ENCODE measurements at regions not wholly inside any gene's neighbourhood (a gene's known extent, or its start where the extent isn't known, plus 50 kb on each side); places are given as distances from the start of the nearest gene placed in this dataset.

DNA sequence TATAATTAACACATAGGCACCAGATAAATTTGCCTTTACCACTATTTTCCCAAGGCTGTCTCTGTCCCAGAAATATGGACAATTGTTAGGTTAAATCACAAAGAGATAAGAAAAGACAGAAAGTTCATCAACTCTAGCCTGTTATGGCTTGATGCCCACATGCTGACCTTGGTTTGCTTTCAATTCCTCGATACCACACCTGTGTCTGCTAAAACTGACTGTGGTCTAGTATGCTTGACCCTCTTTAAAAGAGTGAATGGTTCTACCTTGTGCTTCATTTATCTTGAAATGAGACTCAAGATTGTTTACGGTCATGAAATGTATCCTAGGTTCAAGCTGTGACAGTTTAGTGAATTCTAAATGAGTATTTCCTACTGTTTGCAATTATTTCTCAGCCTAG lies 909.0 kb upstream of the LRRTM1 start:
- no peak for DNase-seq

GRCh38 chr2:81206216-81206615 lies 901.7 kb upstream of the LRRTM1 start:
- DNase-seq: no peak

DNA sequence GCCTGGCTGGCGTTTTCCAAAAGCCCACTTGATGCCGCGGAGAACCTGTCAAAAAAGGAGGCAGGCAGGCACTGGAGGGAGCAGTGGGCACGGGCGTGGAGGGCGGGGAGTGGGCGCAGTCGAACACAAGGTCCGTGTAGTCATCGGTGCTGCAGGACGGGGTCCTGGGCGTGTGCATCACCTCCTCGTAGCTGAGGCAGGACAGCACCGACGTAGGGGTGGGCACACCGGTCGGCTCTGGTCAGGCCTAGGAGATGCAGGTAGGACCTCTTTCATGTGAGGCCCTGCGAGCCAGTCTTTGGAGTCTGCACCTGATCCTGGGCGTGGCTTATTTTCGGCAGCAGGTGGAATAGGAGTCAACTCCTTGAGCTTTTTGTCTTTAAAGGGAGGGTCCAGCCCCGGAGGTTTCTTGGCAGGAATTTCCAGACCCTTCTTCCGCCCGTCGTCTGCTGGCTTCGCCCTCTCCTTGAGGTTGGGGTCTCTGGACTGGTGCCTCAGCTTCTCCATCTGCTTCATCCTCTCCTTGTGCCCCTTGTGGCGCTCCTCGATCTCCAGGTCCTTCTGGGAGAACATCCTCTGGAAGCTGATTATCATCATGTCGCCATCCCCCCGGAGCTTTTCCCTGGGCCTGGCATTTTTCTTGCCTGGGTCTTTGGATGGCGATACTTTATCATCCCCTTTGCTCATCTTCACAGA lies 892.5 kb upstream of the LRRTM1 start:
- DNase-seq: no peak

GRCh38 chr2:81196383-81196851 lies 891.9 kb upstream of the LRRTM1 start:
- no peak for DNase-seq

DNA sequence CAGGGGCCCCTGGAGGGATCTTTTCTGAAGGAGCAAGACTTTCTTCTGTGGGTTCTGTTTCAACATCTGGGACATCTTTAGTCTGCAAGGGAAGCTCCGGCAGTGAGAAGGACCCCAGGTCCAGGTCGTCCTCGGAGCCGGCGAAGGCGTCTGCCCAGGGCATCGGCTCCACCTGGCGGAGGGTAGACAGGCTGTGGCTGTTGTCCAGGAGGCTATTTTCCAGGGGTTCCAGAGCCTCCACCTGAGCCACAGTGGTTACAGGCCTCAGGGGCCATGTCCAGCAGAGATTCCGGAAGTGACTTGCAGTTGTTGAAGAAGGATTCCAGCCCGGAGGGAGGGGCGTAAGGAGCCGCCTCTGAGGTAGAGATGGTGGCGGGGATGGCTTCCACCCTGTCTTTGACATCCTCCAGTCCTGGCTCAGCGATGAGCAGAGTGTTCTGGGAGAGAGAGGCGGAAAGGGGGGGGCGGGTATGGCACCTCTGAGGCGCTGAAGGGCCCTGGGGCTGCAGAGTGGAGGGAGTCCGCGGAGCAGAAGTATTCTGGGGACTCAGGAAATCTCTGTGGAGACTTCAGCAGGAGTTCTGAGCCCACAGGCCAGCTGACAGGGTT lies 891.3 kb upstream of the LRRTM1 start:
- no peak for DNase-seq

DNA sequence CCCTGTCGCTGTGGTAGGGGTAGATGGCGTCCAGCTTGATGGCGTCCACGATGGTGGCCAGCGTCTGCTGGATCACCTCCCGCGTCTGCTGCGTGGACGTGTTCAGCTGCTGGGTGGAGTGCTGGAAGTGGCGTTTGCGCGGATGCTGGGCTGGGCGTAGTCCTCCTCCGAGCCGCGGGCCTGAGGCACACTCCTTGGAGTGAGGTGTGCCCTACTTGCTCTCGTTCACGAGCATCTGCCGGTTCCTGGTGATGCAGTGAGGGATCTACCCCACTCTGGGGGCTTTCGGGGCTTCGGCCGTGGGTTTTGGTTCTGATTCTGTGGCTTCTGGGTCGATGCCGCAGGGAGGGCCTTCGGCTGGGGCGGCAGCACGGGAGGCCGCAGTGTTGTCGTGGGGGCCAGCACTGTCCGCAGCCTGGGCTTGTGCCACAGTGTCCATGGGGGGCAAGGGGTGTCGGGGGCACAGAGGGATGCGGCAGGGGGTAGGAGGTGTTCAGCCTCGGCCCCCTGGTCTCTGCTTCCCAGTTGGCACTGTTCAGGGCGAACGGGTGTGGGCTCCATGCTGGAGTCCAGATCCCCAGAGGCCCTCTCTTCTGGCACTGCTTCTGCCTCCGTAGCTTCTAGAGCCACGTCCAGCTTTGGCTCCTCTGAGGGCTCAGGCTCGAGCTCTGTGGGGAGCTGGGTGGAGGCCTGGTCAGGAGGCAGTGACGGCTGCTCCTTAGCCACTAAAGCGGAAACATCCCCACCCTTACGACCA lies 890.6 kb upstream of the LRRTM1 start:
- no peak for DNase-seq

- DNase-seq: no peak
Observed at GRCh38 chr2:81194581-81194980, 890.0 kb upstream of the LRRTM1 start.

DNA sequence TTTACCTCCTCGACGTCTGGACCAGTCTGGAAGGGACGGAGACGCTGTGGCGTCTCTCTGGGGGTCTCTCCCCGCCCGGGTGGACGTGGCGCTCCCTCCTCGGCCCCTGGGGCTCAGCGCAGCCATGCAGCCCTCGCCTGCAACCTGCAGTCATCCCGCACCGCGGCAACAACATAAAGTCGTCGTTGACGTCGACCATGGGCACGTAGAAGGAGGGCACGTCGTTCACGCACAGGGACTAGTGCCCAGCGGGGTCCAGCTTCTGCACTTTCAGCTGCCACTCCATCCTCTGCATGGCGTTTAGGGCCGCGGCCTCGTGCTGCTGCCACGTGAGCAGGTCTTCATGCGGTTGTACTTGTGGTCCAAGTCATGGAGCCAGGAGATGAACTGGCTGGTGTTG lies 889.6 kb upstream of the LRRTM1 start:
- no peak for DNase-seq

DNA sequence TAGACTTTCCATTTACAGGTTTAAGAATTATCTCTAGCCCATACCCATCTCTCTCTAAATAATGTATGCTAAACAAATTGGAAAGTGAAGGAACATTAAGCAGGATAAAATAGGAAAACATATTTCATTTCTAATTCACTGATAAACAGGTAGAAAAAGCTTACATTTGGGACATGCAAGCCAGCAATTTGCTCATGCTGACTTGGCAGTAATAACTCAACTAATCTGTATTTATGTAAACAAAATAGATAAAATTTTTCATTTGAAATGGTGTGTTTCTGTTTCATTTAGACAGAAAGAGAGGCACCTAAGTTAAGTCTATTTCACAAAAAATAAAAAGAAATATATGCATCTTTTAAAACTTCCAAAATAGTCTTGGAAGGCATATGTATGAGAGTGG lies 877.3 kb upstream of the LRRTM1 start:
- DNase-seq: no peak

- no peak for DNase-seq
Observed at GRCh38 chr2:81171447-81171846, 866.9 kb upstream of the LRRTM1 start.

DNA sequence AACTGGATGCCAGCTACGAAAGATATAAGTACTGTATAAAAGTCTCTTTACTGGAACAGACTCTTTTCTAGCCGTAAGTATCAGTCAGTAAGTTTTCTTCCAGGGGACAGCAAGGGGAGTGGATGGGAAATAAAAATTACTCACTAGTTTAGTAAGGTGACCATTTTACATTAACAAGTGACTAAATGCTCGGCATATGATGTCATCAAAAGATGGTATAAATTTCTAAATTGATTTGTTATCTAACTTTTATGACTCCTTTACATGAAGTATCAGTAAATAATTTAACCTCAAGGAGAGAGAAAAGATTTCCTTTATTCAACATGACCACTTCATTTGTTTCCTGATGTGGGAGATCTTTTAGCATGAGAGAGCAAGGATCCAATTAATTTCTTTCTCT lies 859.0 kb upstream of the LRRTM1 start:
- DNase-seq: no peak

DNA sequence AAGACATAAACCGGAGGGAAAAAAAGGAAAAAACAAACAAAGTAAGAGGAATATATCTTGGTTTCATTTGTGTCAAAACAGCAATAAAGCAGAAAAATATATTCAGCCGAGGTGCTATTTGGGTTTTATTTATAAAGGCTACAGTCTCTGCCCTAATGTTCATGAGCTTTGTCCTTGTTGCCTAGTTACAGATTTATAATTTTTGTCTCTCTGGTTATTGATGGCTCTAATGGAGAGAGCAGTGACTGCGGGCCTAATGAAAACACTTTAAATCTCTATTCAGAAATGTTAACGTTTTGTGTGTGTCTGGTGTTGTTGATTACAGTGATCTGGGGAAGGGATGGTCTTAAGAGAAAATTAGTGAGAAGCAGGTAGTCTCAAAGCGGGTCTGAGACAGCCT lies 854.0 kb upstream of the LRRTM1 start:
- no peak for DNase-seq

- no peak for DNase-seq
Observed at GRCh38 chr2:81148323-81148722, 843.8 kb upstream of the LRRTM1 start.

GRCh38 chr2:81136296-81136695 lies 831.7 kb upstream of the LRRTM1 start:
- no peak for DNase-seq

- DNase-seq: no peak
Observed at GRCh38 chr2:81097361-81097760, 792.8 kb upstream of the LRRTM1 start.

DNA sequence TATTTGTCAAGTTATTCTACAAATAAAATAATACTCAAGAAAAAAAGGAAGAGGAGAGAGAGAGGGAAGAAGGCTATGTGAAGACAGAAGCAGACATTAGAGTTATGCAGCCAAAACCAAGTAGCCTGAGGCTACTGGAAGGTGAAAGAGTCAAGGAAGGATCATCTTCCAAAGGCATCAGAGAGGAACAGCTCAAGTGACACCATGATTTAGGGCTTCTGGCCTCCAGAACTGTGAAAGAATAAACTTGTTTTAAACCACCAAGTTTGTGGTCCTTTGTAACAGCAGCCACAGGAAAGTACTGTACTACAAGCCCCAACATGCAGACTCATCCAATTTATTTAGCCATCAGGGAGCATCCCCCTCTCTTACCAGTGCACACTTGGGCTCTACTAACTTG lies 788.5 kb upstream of the LRRTM1 start:
- no peak for DNase-seq

- no peak for DNase-seq
Observed at GRCh38 chr2:81087646-81088045, 783.1 kb upstream of the LRRTM1 start.

DNA sequence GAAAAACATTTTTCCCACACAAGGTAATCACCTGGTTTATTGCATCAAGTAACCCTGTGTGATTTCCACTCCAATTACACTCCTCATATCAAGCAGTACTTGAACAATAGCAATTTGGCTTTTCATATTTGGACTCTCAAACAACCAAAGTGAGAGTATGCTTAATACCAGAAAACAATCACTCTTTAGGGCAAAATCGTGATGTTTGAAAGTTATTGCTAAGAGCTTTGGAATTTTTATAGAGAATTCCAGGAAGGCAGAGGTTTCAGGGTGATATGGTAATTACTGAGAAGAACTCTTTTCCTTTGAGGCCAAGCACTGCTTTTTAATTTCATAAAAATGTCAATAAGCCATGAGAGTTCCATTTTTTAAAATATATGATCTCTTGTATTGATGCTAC lies 779.5 kb upstream of the LRRTM1 start:
- DNase-seq: no peak

DNA sequence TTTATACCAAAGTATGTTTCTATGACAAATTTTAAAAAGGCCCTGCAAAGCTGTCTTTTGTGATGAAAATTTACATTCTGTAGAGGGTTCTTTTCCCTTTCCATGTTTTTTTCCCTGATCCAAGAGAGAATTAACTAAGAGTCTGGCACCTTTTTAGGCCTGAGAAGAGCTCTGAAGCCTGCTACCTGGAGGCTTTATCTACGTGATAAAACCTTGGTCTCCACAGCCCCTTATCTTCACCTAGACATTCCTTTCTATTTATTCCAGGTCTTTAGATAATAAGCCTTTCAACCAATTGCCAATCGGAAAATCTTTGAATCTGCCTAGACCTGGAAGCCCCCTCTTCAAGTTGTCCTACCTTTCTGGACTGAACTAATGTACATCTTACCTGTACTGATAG lies 774.1 kb upstream of the LRRTM1 start:
- no peak for DNase-seq

GRCh38 chr2:81078102-81078501 lies 773.5 kb upstream of the LRRTM1 start:
- no peak for DNase-seq

DNA sequence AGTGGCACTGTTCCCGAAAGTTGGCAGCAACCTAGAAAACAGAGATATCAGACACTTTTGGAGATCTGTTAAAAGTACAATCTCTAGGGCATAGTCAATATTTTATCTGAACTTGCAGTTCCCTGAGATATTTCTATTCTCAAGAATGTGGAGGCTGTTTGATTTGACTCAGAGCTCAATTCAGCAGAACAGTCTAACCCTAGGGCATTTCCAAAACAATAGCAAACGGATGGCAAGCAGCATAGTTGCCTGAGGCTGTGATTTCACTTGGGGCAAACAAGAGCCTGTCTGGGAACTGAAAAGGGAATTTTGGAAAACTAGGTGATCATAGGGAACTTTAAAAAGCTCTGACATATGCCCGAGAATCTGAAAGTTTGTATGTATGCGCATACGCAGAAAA lies 772.8 kb upstream of the LRRTM1 start:
- no peak for DNase-seq

DNA sequence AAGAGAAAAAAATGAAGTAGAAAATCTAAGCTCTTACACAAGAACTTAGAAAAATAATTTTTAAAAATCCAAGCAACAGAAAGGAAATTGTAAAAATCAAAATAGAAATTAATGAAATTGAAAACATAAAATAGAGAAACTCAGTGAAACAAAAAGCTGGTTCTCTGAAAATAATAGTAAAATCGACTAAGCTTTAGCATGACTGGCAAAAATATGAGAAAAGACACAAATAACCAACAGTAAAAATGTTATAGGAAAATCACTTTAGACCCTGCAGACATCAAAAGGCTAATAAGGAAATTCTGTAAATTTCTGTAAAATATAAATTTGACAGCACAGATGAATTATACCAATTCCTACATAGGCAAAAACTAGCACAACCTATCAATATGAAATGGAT lies 768.9 kb upstream of the LRRTM1 start:
- no peak for DNase-seq

- DNase-seq: no peak
Observed at GRCh38 chr2:81068144-81068543, 763.6 kb upstream of the LRRTM1 start.

GRCh38 chr2:81061016-81061415 lies 756.5 kb upstream of the LRRTM1 start:
- no peak for DNase-seq
